H9 (cell line): ENCODE measurements at regions not wholly inside any gene's neighbourhood (a gene's known extent, or its start where the extent isn't known, plus 50 kb on each side); places are given as distances from the start of the nearest gene placed in this dataset.

Experiments used
- DNase-seq: peaks from one replicate; pipeline ENCODE4 v3.0.0-alpha.2; 2017
- H2AFZ ChIP-seq: one replicate; pipeline ENCODE4 v1.6.1; 2013; ENCODE audit warnings: mild to moderate bottlenecking, low read length, control low read depth, moderate library complexity
- H2AK5ac ChIP-seq: 2 replicates; pipeline ENCODE4 v1.6.1; 2013; ENCODE audit warnings: low read length, control low read depth, mixed read lengths; ENCODE audit not compliant: insufficient read length
- H2BK120ac ChIP-seq: one replicate; pipeline ENCODE4 v1.6.1; 2013; ENCODE audit warnings: low read depth, mild to moderate bottlenecking, low read length, control low read depth, inconsistent platforms; ENCODE audit not compliant: poor library complexity, severe bottlenecking
- H2BK12ac ChIP-seq: 2 replicates; pipeline ENCODE4 v1.6.1; 2013; ENCODE audit warnings: low read length, control low read depth, mixed read lengths, low read depth; ENCODE audit not compliant: insufficient read length
- H2BK15ac ChIP-seq: 2 replicates; pipeline ENCODE4 v1.6.1; 2013; ENCODE audit warnings: low read depth, low read length, control low read depth
- H2BK20ac ChIP-seq: one replicate; pipeline ENCODE4 v1.6.1; 2013; ENCODE audit warnings: low read depth, mild to moderate bottlenecking, low read length, control low read depth, inconsistent platforms; ENCODE audit not compliant: poor library complexity, severe bottlenecking
- H2BK5ac ChIP-seq: 2 replicates; pipeline ENCODE4 v1.6.1; 2013; ENCODE audit warnings: low read length, control low read depth, mixed read lengths; ENCODE audit not compliant: insufficient read length
- H3K14ac ChIP-seq: 2 replicates; pipeline ENCODE4 v1.6.1; 2013; ENCODE audit warnings: low read length, control low read depth; ENCODE audit not compliant: insufficient read depth
- H3K18ac ChIP-seq: 2 replicates; pipeline ENCODE4 v1.6.1; 2013; ENCODE audit warnings: low read depth, mild to moderate bottlenecking, mixed read lengths, low read length, control low read depth; ENCODE audit not compliant: insufficient read length
- H3K23ac ChIP-seq: 2 replicates; pipeline ENCODE4 v1.6.1; 2013; ENCODE audit warnings: low read length, control low read depth, mixed read lengths, low read depth; ENCODE audit not compliant: insufficient read length
- H3K23me2 ChIP-seq: 2 replicates; pipeline ENCODE4 v1.6.1; 2013; ENCODE audit warnings: low read depth, mild to moderate bottlenecking, mixed read lengths, low read length, control low read depth; ENCODE audit not compliant: insufficient read length, poor library complexity, severe bottlenecking
- H3K27ac ChIP-seq: 2 replicates; pipeline ENCODE4 v1.5.1; 2013; ENCODE audit warnings: low read length, control low read depth, mixed read lengths, low read depth; ENCODE audit not compliant: insufficient read length
- H3K27me3 ChIP-seq: 2 replicates; pipeline ENCODE4 v1.6.1; 2013; ENCODE audit warnings: low read length, control low read depth, inconsistent platforms; ENCODE audit not compliant: insufficient read depth
- H3K4ac ChIP-seq: 2 replicates; pipeline ENCODE4 v1.6.1; 2013; ENCODE audit warnings: low read depth, mild to moderate bottlenecking, control low read depth, inconsistent platforms, low read length, moderate library complexity
- H3K4me1 ChIP-seq: 2 replicates; pipeline ENCODE4 v1.6.1; 2013; ENCODE audit warnings: low read length, control low read depth, inconsistent platforms; ENCODE audit not compliant: insufficient read depth
- H3K4me2 ChIP-seq: 2 replicates; pipeline ENCODE4 v1.6.1; 2013; ENCODE audit warnings: low read length, control low read depth, mixed read lengths; ENCODE audit not compliant: insufficient read length, insufficient read depth
- H3K56ac ChIP-seq: 2 replicates; pipeline ENCODE4 v1.6.1; 2013; ENCODE audit warnings: low read depth, mild to moderate bottlenecking, mixed read lengths, low read length, control low read depth; ENCODE audit not compliant: insufficient read length
- H3K79me1 ChIP-seq: 2 replicates; pipeline ENCODE4 v1.6.1; 2013; ENCODE audit warnings: low read depth, mild to moderate bottlenecking, moderate library complexity, low read length, control low read depth, inconsistent platforms; ENCODE audit not compliant: insufficient read depth, poor library complexity, severe bottlenecking
- H3K79me2 ChIP-seq: 2 replicates; pipeline ENCODE4 v1.6.1; 2013; ENCODE audit warnings: low read length, control low read depth, inconsistent platforms; ENCODE audit not compliant: insufficient read depth
- H3K9ac ChIP-seq: 2 replicates; pipeline ENCODE4 v1.6.1; 2013; ENCODE audit warnings: low read length, control low read depth, mixed read lengths; ENCODE audit not compliant: insufficient read length; ENCODE audit errors: extremely low read depth
- H3K9me3 ChIP-seq: one replicate; pipeline ENCODE4 v1.6.1; 2013; ENCODE audit warnings: low read depth, low read length, inconsistent platforms; ENCODE audit not compliant: control insufficient read depth
- H3T11ph ChIP-seq: one replicate; pipeline ENCODE4 v1.6.1; 2013; ENCODE audit warnings: mild to moderate bottlenecking, low read length, control low read depth, inconsistent platforms
- H4K20me1 ChIP-seq: one replicate; pipeline ENCODE4 v1.6.1; 2013; ENCODE audit not compliant: control insufficient read depth, insufficient read length, insufficient read depth
- H4K5ac ChIP-seq: 2 replicates; pipeline ENCODE4 v1.6.1; 2013; ENCODE audit warnings: low read depth, mild to moderate bottlenecking, mixed read lengths, low read length, control low read depth; ENCODE audit not compliant: insufficient read length
- H4K8ac ChIP-seq: replicated peaks from 2 replicates; pipeline ENCODE4 v1.6.1; 2013; ENCODE audit warnings: low read length, control low read depth, mixed read lengths, low read depth; ENCODE audit not compliant: insufficient read length
- H4K91ac ChIP-seq: 2 replicates; pipeline ENCODE4 v1.6.1; 2013; ENCODE audit warnings: low read depth, mild to moderate bottlenecking, moderate library complexity, mixed read lengths, low read length, control low read depth; ENCODE audit not compliant: insufficient read length
- H3K27ac Mint-ChIP-seq, 3 experiments: 2 replicates in 2 of 3; 3 replicates in 1 of 3; pipeline ENCODE4 v1.8.0; 2020 to 2021; ENCODE audit warnings: mixed read lengths in 3 of 3, mild to moderate bottlenecking in 1 of 3, moderate library complexity in 1 of 3
- H3K27me3 Mint-ChIP-seq: 2 replicates; pipeline ENCODE4 v1.8.0; 2021; ENCODE audit warnings: low read depth, mild to moderate bottlenecking, moderate library complexity, mixed read lengths
- H3K36me3 Mint-ChIP-seq, 3 experiments: 2 replicates in 2 of 3; 3 replicates in 1 of 3; pipeline ENCODE4 v1.8.0; 2020 to 2021; ENCODE audit warnings: low read depth in 3 of 3, mixed read lengths in 3 of 3; ENCODE audit not compliant: insufficient read depth in 1 of 3
- H3K4me1 Mint-ChIP-seq, 2 experiments: 2 replicates each; pipeline ENCODE4 v1.8.0; 2020; ENCODE audit warnings: mixed read lengths in 2 of 2
- H3K4me3 Mint-ChIP-seq, 2 experiments: 2 replicates in 1 of 2; 3 replicates in 1 of 2; pipeline ENCODE4 v1.8.0; 2020 to 2021; ENCODE audit warnings: mild to moderate bottlenecking in 2 of 2, mixed read lengths in 2 of 2, moderate library complexity in 1 of 2
- H3K9me3 Mint-ChIP-seq, 2 experiments: 2 replicates in 1 of 2; 3 replicates in 1 of 2; pipeline ENCODE4 v1.8.0; 2020; ENCODE audit warnings: mild to moderate bottlenecking in 2 of 2, mixed read lengths in 2 of 2, moderate library complexity in 1 of 2
- WGBS: extraction: QIAGEN DNeasy Blood & Tissue Kit; methylation state at CpG from one replicate; pipeline ENCODE4 v1.1.7; 2013; ENCODE audit warnings: missing lambda C conversion rate, low lambda C conversion rate, mixed read lengths; ENCODE audit not compliant: insufficient read length; ENCODE audit errors: extremely low coverage; 5-methylcytosine and 5-hydroxymethylcytosine counted together
- TF ChIP-seq, protein P1 (sequence below): fragments of 200-600 bp; sonication (generic); conservative IDR thresholded peaks from 3 replicates; pipeline ENCODE4 v1.8.0; 2021; ENCODE audit warnings: antibody characterized with exemption, mild to moderate bottlenecking

DNA sequence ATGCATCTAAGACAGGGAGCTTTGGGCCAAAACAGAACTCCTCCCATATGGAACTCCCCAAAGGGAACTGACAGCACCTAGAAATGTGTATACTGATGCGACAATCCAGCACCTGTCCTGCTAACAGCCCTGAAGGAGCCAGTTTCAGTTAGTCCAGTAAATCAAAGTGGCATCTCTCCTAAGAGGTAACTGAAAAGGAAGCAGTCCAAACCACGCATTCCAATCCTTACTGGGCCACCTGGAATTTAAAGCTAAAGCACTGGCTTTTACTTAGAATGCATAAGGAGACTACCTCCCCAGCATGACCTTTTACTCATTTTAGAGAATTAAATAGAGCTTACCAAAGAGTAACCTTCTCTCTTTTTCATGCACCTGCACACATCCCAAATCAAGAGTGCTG lies 586.8 kb upstream of the PITX2 start:
- Histone ChIP-seq H4K5ac (no peak overlapping the region), H3K4me1 (peaks cover 7% of the 10 kb centered on the region; the same call in 1 of the 2 replicates), H4K20me1 (no peaks in the 10 kb centered on the region), H3K56ac (no peak overlapping the region), H3K23ac (no peak overlapping the region), H2BK120ac (no peak overlapping the region), H3T11ph (no peak overlapping the region), H3K27me3 (no peaks in the 10 kb centered on the region), H3K79me1 (no peaks in the 10 kb centered on the region), H3K23me2 (no peaks in the 10 kb centered on the region), H3K79me2 (no peaks in the 10 kb centered on the region), H3K9me3 (no peaks in the 10 kb centered on the region), H4K8ac (no peak overlapping the region), H2BK12ac (no peak overlapping the region), H2AFZ (no peak overlapping the region), H2AK5ac (no peak overlapping the region), H3K14ac (no peak overlapping the region), H3K4ac (no peak overlapping the region), H4K91ac (no peak overlapping the region), H3K18ac (no peak overlapping the region), H2BK20ac (no peak overlapping the region), H3K27ac (no peak overlapping the region), H3K9ac (no peak overlapping the region), H3K4me2 (no peak overlapping the region), H2BK15ac (no peak overlapping the region), H2BK5ac (no peak overlapping the region)
- no peaks in the 10 kb centered on the region; a peak in 1 of 5 replicates for H3K9me3 Mint-ChIP-seq
- H3K27ac Mint-ChIP-seq, result peak overlapping the region in 1 of 3 experiments; percentile 94; a peak in 3 of 7 replicates
- DNase-seq, result no peak
- TF ChIP-seq, protein P1, sequence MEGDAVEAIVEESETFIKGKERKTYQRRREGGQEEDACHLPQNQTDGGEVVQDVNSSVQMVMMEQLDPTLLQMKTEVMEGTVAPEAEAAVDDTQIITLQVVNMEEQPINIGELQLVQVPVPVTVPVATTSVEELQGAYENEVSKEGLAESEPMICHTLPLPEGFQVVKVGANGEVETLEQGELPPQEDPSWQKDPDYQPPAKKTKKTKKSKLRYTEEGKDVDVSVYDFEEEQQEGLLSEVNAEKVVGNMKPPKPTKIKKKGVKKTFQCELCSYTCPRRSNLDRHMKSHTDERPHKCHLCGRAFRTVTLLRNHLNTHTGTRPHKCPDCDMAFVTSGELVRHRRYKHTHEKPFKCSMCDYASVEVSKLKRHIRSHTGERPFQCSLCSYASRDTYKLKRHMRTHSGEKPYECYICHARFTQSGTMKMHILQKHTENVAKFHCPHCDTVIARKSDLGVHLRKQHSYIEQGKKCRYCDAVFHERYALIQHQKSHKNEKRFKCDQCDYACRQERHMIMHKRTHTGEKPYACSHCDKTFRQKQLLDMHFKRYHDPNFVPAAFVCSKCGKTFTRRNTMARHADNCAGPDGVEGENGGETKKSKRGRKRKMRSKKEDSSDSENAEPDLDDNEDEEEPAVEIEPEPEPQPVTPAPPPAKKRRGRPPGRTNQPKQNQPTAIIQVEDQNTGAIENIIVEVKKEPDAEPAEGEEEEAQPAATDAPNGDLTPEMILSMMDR, result no peak
- WGBS, result no CpG with 5 or more reads among the region's 2 CpGs
- peak overlapping the region in 1 of 2 experiments; percentile 19; a peak in 1 of 5 replicates for H3K4me3 Mint-ChIP-seq
- no peaks in the 10 kb centered on the region for H3K36me3 Mint-ChIP-seq
- no peaks in the 10 kb centered on the region for H3K27me3 Mint-ChIP-seq
- H3K4me1 Mint-ChIP-seq, result peaks cover 29 to 33% of the 10 kb centered on the region in 2 experiments
